Hepatocyte (in vitro differentiated cells): ENCODE measurements at regions not wholly inside any gene's neighbourhood (a gene's known extent, or its start where the extent isn't known, plus 50 kb on each side); places are given as distances from the start of the nearest gene placed in this dataset.

Experiments
- CTCF ChIP-seq: fragments of 200-600 bp; sonication (generic); IDR thresholded peaks from 2 replicates; pipeline ENCODE4 v1.5.1; 2016; ENCODE audit warnings: antibody characterized with exemption, mild to moderate bottlenecking; ENCODE audit not compliant: poor library complexity
- EZH2 ChIP-seq: fragments of 200-600 bp; sonication (generic); IDR thresholded peaks from 2 replicates; pipeline ENCODE4 v1.6.1; 2016; ENCODE audit warnings: antibody characterized with exemption, mild to moderate bottlenecking, borderline replicate concordance
- EZH2phosphoT487 ChIP-seq: fragments of 200-600 bp; sonication (generic); IDR thresholded peaks from one replicate; pipeline ENCODE4 v1.6.1; 2018; ENCODE audit warnings: antibody characterized with exemption, mild to moderate bottlenecking, low read depth, moderate library complexity; ENCODE audit not compliant: unreplicated experiment, severe bottlenecking

- TF ChIP-seq CTCF (no peak), EZH2 (no peak), EZH2phosphoT487 (no peak)
Measured at GRCh38 chr4:89397441-89397840, 89.8 kb upstream of the GPRIN3 start.
